GM23248 (cell line): ENCODE measurements at regions not wholly inside any gene's neighbourhood (a gene's known extent, or its start where the extent isn't known, plus 50 kb on each side); places are given as distances from the start of the nearest gene placed in this dataset.
"Not testable (repeated sequence)": the region's sequence is repeated elsewhere in the genome, so short reads cannot be mapped to it uniquely, and the experiment has no call there.

Source experiments
- DNase-seq: peaks from one replicate; pipeline ENCODE4 v3.0.0-alpha.2; 2015
- H2AFZ ChIP-seq: fragments of 200-600 bp; sonication (generic); 2 replicates; pipeline ENCODE4 v1.6.1; 2016; ENCODE audit warnings: antibody characterized with exemption
- H3F3A ChIP-seq: fragments of 200-600 bp; sonication (generic); 2 replicates; pipeline ENCODE4 v1.6.1; 2016; ENCODE audit warnings: mild to moderate bottlenecking, antibody characterized with exemption, mixed run types; ENCODE audit not compliant: insufficient read depth
- H3K27ac ChIP-seq: fragments of 200-600 bp; sonication (generic); 2 replicates; pipeline ENCODE4 v1.5.1; 2016; ENCODE audit warnings: mild to moderate bottlenecking
- H3K27me3 ChIP-seq: fragments of 200-600 bp; sonication (generic); replicated peaks from 2 replicates; pipeline ENCODE4 v1.6.1; 2016; ENCODE audit warnings: mild to moderate bottlenecking; ENCODE audit not compliant: insufficient read depth
- H3K36me3 ChIP-seq: fragments of 200-600 bp; sonication (generic); 2 replicates; pipeline ENCODE4 v1.6.1; 2016; ENCODE audit warnings: low read depth, mild to moderate bottlenecking
- H3K4me1 ChIP-seq: fragments of 200-600 bp; sonication (generic); 2 replicates; pipeline ENCODE4 v1.6.1; 2016; ENCODE audit warnings: mild to moderate bottlenecking; ENCODE audit not compliant: insufficient read depth
- H3K4me2 ChIP-seq: fragments of 200-600 bp; sonication (generic); one replicate; pipeline ENCODE4 v1.6.1; 2016; ENCODE audit warnings: mild to moderate bottlenecking; ENCODE audit not compliant: unreplicated experiment
- H3K4me3 ChIP-seq: fragments of 200-600 bp; sonication (generic); 2 replicates; pipeline ENCODE4 v1.5.1; 2016; ENCODE audit warnings: mild to moderate bottlenecking
- H3K79me2 ChIP-seq: fragments of 200-600 bp; sonication (generic); 2 replicates; pipeline ENCODE4 v1.6.1; 2016; ENCODE audit warnings: mild to moderate bottlenecking; ENCODE audit not compliant: insufficient read depth
- H3K9ac ChIP-seq: fragments of 200-600 bp; sonication (generic); 2 replicates; pipeline ENCODE4 v1.6.1; 2016; ENCODE audit warnings: mild to moderate bottlenecking
- H3K9me2 ChIP-seq: fragments of 200-600 bp; sonication (generic); 2 replicates; pipeline ENCODE4 v1.6.1; 2016; ENCODE audit warnings: mixed run types, mild to moderate bottlenecking, moderate library complexity; ENCODE audit not compliant: insufficient read depth
- H3K9me3 ChIP-seq: fragments of 200-600 bp; sonication (generic); one replicate; pipeline ENCODE4 v1.6.1; 2017; ENCODE audit warnings: low read depth
- H4K20me1 ChIP-seq: fragments of 200-600 bp; sonication (generic); 2 replicates; pipeline ENCODE4 v1.6.0; 2016; ENCODE audit not compliant: insufficient read depth
- EZH2 ChIP-seq: fragments of 200-600 bp; sonication (generic); IDR thresholded peaks from 2 replicates; pipeline ENCODE4 v1.6.1; 2018; ENCODE audit warnings: antibody characterized with exemption, mild to moderate bottlenecking; ENCODE audit not compliant: insufficient read depth, poor library complexity, severe bottlenecking
- EZH2phosphoT487 ChIP-seq: fragments of 200-600 bp; sonication (generic); IDR thresholded peaks from 2 replicates; pipeline ENCODE4 v1.6.1; 2018; ENCODE audit warnings: antibody characterized with exemption, moderate library complexity, mild to moderate bottlenecking, low read depth; ENCODE audit not compliant: insufficient read depth
- WGBS, 2 experiments: methylation state at CpG; one replicate each; pipeline ENCODE4 v1.1.6; 2015 to 2017; ENCODE audit warnings: low lambda C conversion rate in 2 of 2, low coverage in 1 of 2; ENCODE audit errors: missing lambda C conversion rate in 2 of 2; 5-methylcytosine and 5-hydroxymethylcytosine counted together
- in situ Hi-C: fragments of 300-500 bp; cut with MboI; formaldehyde crosslinking; loops from 2 replicates; pipeline ENCODE4 v1.15.0; 2020

DNA sequence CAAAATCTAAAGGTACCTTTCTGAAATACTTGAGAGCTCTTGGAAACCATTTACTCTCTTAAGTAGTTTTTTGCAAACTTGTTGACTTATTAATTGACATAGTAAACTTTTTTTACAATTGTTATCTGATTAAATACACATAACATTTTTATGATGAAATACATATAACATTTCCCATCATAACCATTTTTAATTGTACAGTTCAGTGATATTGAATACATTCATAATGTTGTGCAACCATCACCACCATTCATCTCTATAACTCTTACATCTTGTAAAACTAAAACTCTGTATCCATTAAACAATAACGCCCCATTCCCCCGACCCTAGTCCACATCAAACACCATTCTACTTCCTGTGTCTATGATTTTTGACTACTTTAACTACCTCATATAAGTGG is 95.7 kb upstream of the ZNF648 start:
- in situ Hi-C loops: no loop called here
- Histone ChIP-seq H3K9me2 (no peaks in the 10 kb centered on the region), H3K9ac (no peak overlapping the region), H3K27ac (no peak overlapping the region), H2AFZ (no peak overlapping the region), H3F3A (no peaks in the 10 kb centered on the region), H3K79me2 (no peaks in the 10 kb centered on the region), H3K9me3 (no peaks in the 10 kb centered on the region), H3K36me3 (no peaks in the 10 kb centered on the region), H3K27me3 (no peaks in the 10 kb centered on the region), H3K4me2 (no peak overlapping the region), H3K4me3 (no peak overlapping the region), H4K20me1 (no peaks in the 10 kb centered on the region), H3K4me1 (no peaks in the 10 kb centered on the region)
- WGBS, 2 experiments: 60 to 64% methylated on average over 2 of the region's 2 CpGs
- no peak for DNase-seq
- no peak for TF ChIP-seq EZH2phosphoT487
- no peak for TF ChIP-seq EZH2

DNA sequence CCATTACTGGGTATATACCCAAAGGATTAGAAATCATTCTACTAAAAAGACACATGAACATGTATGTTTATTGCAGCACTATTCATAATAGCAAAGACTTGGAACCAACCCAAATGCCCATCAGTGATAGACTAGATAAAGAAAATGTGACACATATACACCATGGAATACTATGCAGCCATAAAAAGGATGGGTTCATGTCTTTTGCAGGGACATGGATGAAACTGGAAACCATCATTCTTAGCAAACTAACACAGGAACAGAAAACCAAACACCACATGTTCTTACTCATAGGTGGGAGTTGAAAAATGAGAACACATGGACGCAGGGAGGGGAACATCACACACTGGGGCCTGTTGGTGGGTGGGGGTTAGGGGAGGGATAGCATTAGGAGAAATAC is 92.9 kb upstream of the ZNF648 start:
- H3K9me3 ChIP-seq, H3K36me3 ChIP-seq, H3K4me1 ChIP-seq, H4K20me1 ChIP-seq, H3F3A ChIP-seq, in situ Hi-C loops, H2AFZ ChIP-seq, H3K27ac ChIP-seq, H3K9me2 ChIP-seq, H3K4me3 ChIP-seq, H3K4me2 ChIP-seq, H3K27me3 ChIP-seq, H3K79me2 ChIP-seq, H3K9ac ChIP-seq, DNase-seq: not testable (repeated sequence)
- 54 to 80% methylated on average over 1 of the region's 1 CpG for WGBS, 2 experiments

DNA sequence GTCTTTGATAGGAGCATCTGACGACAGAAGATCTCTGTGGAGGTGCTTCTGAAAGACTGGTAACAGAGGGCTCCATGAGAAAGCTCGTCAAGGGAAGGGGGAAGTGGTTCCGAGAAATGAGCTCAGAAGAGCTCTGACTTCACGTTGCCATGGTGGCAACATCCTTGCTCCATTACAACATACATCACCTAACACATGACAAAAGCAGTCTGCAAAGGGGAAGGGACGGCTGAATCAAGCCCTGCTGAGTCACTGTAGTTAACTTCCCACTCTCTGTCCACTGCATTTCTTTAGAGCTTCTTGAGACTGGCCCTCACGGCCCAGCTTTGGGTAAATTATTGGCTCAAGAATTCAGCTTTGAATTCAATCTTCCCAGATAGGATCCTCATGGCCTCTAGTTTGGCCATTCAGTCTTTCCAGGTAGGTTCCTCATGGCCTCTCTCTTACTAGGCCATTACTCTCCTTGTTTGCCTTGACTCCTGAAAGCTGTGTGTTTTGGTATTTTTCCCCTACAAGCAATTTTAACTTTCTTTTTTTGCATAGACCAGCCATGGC is 88.0 kb upstream of the ZNF648 start:
- no peak overlapping the region for H3K4me3 ChIP-seq
- no peaks in the 10 kb centered on the region for H3K9me2 ChIP-seq
- peaks cover 17% of the 10 kb centered on the region for H3F3A ChIP-seq
- no peaks in the 10 kb centered on the region for H3K79me2 ChIP-seq
- TF ChIP-seq EZH2 (no peak), EZH2phosphoT487 (no peak)
- WGBS, 2 experiments: 28 to 38% methylated on average over 6 of the region's 6 CpGs
- H3K27me3 ChIP-seq: no peaks in the 10 kb centered on the region
- H2AFZ ChIP-seq: peak overlapping the region; percentile 43
- DNase-seq: peak; percentile 95
- in situ Hi-C loops: no loop called here
- peaks cover 15% of the 10 kb centered on the region for H3K4me1 ChIP-seq
- no peak overlapping the region for H3K4me2 ChIP-seq
- H3K36me3 ChIP-seq: no peaks in the 10 kb centered on the region
- H3K9ac ChIP-seq: peak overlapping the region; percentile 49
- no peaks in the 10 kb centered on the region for H3K9me3 ChIP-seq
- no peaks in the 10 kb centered on the region for H4K20me1 ChIP-seq
- peak overlapping the region; percentile 71 for H3K27ac ChIP-seq

DNA sequence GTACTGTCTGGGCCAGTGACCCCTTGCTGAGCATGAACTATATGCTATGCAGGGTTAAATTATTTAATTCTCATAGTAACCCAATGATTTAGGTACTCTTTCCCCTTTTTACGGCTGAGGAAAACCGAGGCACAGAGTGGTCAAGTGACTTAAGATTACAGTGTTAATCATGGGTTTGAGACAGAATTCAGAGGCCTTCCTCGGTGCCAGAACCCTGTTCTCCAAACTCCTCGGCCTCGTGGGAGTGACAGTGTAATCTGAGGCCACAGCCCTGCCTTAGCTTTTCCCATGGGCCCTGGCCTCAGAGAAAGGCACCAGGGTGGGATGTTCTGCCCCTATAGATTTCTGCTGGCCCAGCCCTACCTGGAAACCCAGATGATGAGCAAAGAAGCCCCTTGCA is 86.4 kb upstream of the ZNF648 start:
- Histone ChIP-seq H3K9me3 (no peaks in the 10 kb centered on the region), H3K79me2 (no peaks in the 10 kb centered on the region), H3K4me3 (no peak overlapping the region), H3K27me3 (no peaks in the 10 kb centered on the region), H3K36me3 (no peaks in the 10 kb centered on the region), H3K9me2 (no peaks in the 10 kb centered on the region), H3K4me1 (peaks cover 27% of the 10 kb centered on the region), H3K4me2 (no peak overlapping the region), H2AFZ (no peak overlapping the region), H3F3A (peaks cover 18% of the 10 kb centered on the region), H3K27ac (no peak overlapping the region), H3K9ac (no peak overlapping the region), H4K20me1 (no peaks in the 10 kb centered on the region)
- 95 to 96% methylated on average over 5 of the region's 5 CpGs for WGBS, 2 experiments
- in situ Hi-C loops: no loop called here
- TF ChIP-seq EZH2phosphoT487 (no peak), EZH2 (no peak)
- no peak for DNase-seq
